ENCODE measurements at regions not wholly inside any gene's neighbourhood (a gene's known extent, or its start where the extent isn't known, plus 50 kb on each side); places are given as distances from the start of the nearest gene placed in this dataset.

- DNase-seq = no peak
These were observed 236.7 kb downstream of the GLRX3 start for GRCh38 chr10:130372866-130373265.

- no peak for DNase-seq
These were observed 241.9 kb downstream of the GLRX3 start for GRCh38 chr10:130377986-130378540.

- DNase-seq = no peak
These were observed 242.6 kb downstream of the GLRX3 start for GRCh38 chr10:130378556-130379400.

- DNase-seq = no peak
These were observed 243.9 kb downstream of the GLRX3 start for GRCh38 chr10:130380056-130380455.

- no peak for DNase-seq
These were observed 245.8 kb downstream of the GLRX3 start for GRCh38 chr10:130382031-130382430.

GRCh38 chr10:130387936-130388580, 251.9 kb downstream of the GLRX3 start:
- no peak for DNase-seq

GRCh38 chr10:130388746-130389145, 252.6 kb downstream of the GLRX3 start:
- no peak for DNase-seq

GRCh38 chr10:130389906-130390305, 253.7 kb downstream of the GLRX3 start:
- DNase-seq = no peak

GRCh38 chr10:130392031-130392430, 255.8 kb downstream of the GLRX3 start:
- DNase-seq = no peak

GRCh38 chr10:130393342-130393741, 257.2 kb downstream of the GLRX3 start:
- no peak for DNase-seq

GRCh38 chr10:130394832-130395231, 258.6 kb downstream of the GLRX3 start:
- no peak for DNase-seq

- DNase-seq = no peak
These were observed 259.2 kb downstream of the GLRX3 start for GRCh38 chr10:130395248-130395936.

GRCh38 chr10:130396044-130396443, 259.9 kb downstream of the GLRX3 start:
- DNase-seq = no peak

- DNase-seq = no peak
These were observed 262.2 kb downstream of the GLRX3 start for GRCh38 chr10:130398090-130398994.

- DNase-seq = no peak
These were observed 263.3 kb downstream of the GLRX3 start for GRCh38 chr10:130399425-130399950.

GRCh38 chr10:130400890-130401289, 264.7 kb downstream of the GLRX3 start:
- no peak for DNase-seq

GRCh38 chr10:130401860-130402765, 265.9 kb downstream of the GLRX3 start:
- no peak for DNase-seq

GRCh38 chr10:130403153-130404075, 267.2 kb downstream of the GLRX3 start:
- DNase-seq = no peak

GRCh38 chr10:130404476-130405055, 268.4 kb downstream of the GLRX3 start:
- peak; percentile 66 for DNase-seq

Measured in retina (tissue), 1 donor.